K562 (cell line): ENCODE measurements at regions not wholly inside any gene's neighbourhood (a gene's known extent, or its start where the extent isn't known, plus 50 kb on each side); places are given as distances from the start of the nearest gene placed in this dataset.

Experiments used
- ATAC-seq: fragments of 200-7000 bp; cut with Tn5 transposase; 3 replicates; pipeline ENCODE4 v1.9.1; 2020; ENCODE audit warnings: moderate library complexity
- BruUV-seq: library from RNA; stranded (reverse); fragments of 400-500 nt; replicated peaks from 2 replicates; lab custom pipeline; 2021; lab: Mats Ljungman, UMichigan
- CTCF ChIA-PET: fragments of 300-600 bp; formaldehyde crosslinking; extraction: SDS; loops from one replicate; lab custom pipeline; 2021; ENCODE audit warnings: low intra/inter-chr PET ratio; lab: Yijun Ruan, JAX
- POLR2A ChIA-PET: fragments of 300-600, 350-650 bp; sonication (Branson Sonifier 250); formaldehyde crosslinking; extraction: SDS; loops from one replicate; lab custom pipeline; 2021; ENCODE audit warnings: antibody characterized with exemption, inconsistent platforms; lab: Yijun Ruan, JAX
- DNase-seq, 4 experiments: peaks; one replicate each; pipeline versions ENCODE4 v3.0.0 to v3.0.0-alpha.2; 2011 to 2018; ENCODE audit warnings: low spot score in 3 of 4, mixed read lengths in 3 of 4; ENCODE audit errors: extremely low read depth in 1 of 4
- FAIRE-seq: peaks from 2 replicates; lab custom pipeline; 2011; peaks lifted over from hg19 to GRCh38; lab: Jason Lieb, UNC
- H2AFZ ChIP-seq: 2 replicates; pipeline ENCODE4 v1.6.0; 2011; ENCODE audit warnings: low read depth, low read length, control low read depth, inconsistent platforms
- H3K27ac ChIP-seq: fragments of 200-600 bp; 3 replicates; pipeline ENCODE4 v1.8.0; 2011; ENCODE audit warnings: low read depth, mild to moderate bottlenecking, control low read depth, inconsistent platforms, low read length, moderate library complexity, mixed read lengths; ENCODE audit errors: extremely low read depth
- H3K27me3 ChIP-seq, 2 experiments: fragments of 300-600 bp in 1 of 2; 2 replicates in 1 of 2; 3 replicates in 1 of 2; pipeline versions ENCODE4 v1.6.0 to v1.8.0; 2011; ENCODE audit warnings: inconsistent platforms in 2 of 2, low read length in 2 of 2, mild to moderate bottlenecking in 1 of 2, mixed read lengths in 1 of 2, moderate library complexity in 1 of 2; ENCODE audit not compliant: control insufficient read depth in 2 of 2, insufficient read depth in 2 of 2
- H3K36me3 ChIP-seq: fragments of 300-600 bp; 3 replicates; pipeline ENCODE4 v1.8.0; 2011; ENCODE audit warnings: mild to moderate bottlenecking, low read length, inconsistent platforms; ENCODE audit not compliant: control insufficient read depth, insufficient read depth
- H3K4me1 ChIP-seq, 2 experiments: fragments of 200-600 bp in 1 of 2; replicated peaks in 1 of 2; 2 replicates in 1 of 2; 3 replicates in 1 of 2; pipeline versions ENCODE4 v1.5.1 to v1.8.0; 2011; ENCODE audit warnings: inconsistent platforms in 2 of 2, low read length in 2 of 2, mild to moderate bottlenecking in 1 of 2, mixed read lengths in 1 of 2, moderate library complexity in 1 of 2; ENCODE audit not compliant: control insufficient read depth in 2 of 2, insufficient read depth in 2 of 2
- H3K4me2 ChIP-seq: 2 replicates; pipeline ENCODE4 v1.6.1; 2011; ENCODE audit warnings: low read length, control low read depth, inconsistent platforms, mixed read lengths; ENCODE audit not compliant: insufficient read depth
- H3K4me3 ChIP-seq: fragments of 200-600 bp; sonication (generic), shearing (Covaris generic); 2 replicates; pipeline ENCODE4 v1.5.1; 2016; ENCODE audit warnings: control low read depth, inconsistent platforms
- H3K79me2 ChIP-seq: fragments of 200-600 bp; 3 replicates; pipeline ENCODE4 v1.8.0; 2011; ENCODE audit warnings: low read length, inconsistent platforms; ENCODE audit not compliant: control insufficient read depth, insufficient read depth
- H3K9ac ChIP-seq, 2 experiments: 2 replicates each; pipeline versions ENCODE4 v1.6.0 to v1.6.1; 2011; ENCODE audit warnings: low read depth in 2 of 2, low read length in 2 of 2, control low read depth in 1 of 2, inconsistent platforms in 1 of 2, mild to moderate bottlenecking in 1 of 2, mixed read lengths in 1 of 2; ENCODE audit not compliant: insufficient read depth in 1 of 2
- H3K9me1 ChIP-seq: one replicate; pipeline ENCODE4 v1.6.0; 2011; ENCODE audit warnings: inconsistent platforms, mild to moderate bottlenecking, low read length, moderate library complexity; ENCODE audit not compliant: control insufficient read depth, insufficient read depth
- H3K9me3 ChIP-seq: replicated peaks from 2 replicates; pipeline ENCODE4 v1.5.1; 2011; ENCODE audit warnings: low read depth, low read length, inconsistent platforms; ENCODE audit not compliant: control insufficient read depth, insufficient read depth
- H4K20me1 ChIP-seq: replicated peaks from 2 replicates; pipeline ENCODE4 v1.6.1; 2011; ENCODE audit warnings: low read length, inconsistent platforms, mixed read lengths; ENCODE audit not compliant: control insufficient read depth, insufficient read depth
- ARHGAP35 ChIP-seq: fragments of 450-650 bp; IDR thresholded peaks from 2 replicates; pipeline ENCODE4 v1.6.1; 2018; ENCODE audit not compliant: partially characterized antibody
- CBFA2T3 ChIP-seq: fragments of 450-650 bp; IDR thresholded peaks from 2 replicates; pipeline ENCODE4 v1.6.1; 2017
- CEBPG ChIP-seq, 3 experiments: fragments of 200-800 bp in 1 of 3; sonication (Bioruptor generic) in 1 of 3; sonication (generic) in 1 of 3; formaldehyde crosslinking in 1 of 3; IDR thresholded peaks in 2 of 3; conservative IDR thresholded peaks in 1 of 3; 2 replicates each; pipeline versions ENCODE4 v1.6.1 to v1.8.0; 2016 to 2022; ENCODE audit warnings: missing compliant biosample characterization in 2 of 3, missing genetic modification characterization in 2 of 3, mild to moderate bottlenecking in 1 of 3, missing genetic modification reagents in 1 of 3
- HBP1 ChIP-seq: fragments of 450-650 bp; formaldehyde crosslinking; IDR thresholded peaks from 2 replicates; pipeline ENCODE4 v1.4.0; 2022; ENCODE audit warnings: missing genetic modification characterization
- HDAC1 ChIP-seq, 2 experiments: fragments of 450-650 bp; IDR thresholded peaks; 2 replicates each; pipeline ENCODE4 v1.6.1; 2016 to 2017; ENCODE audit warnings: inconsistent platforms in 1 of 2, mild to moderate bottlenecking in 1 of 2, moderate library complexity in 1 of 2
- NFYB ChIP-seq: IDR thresholded peaks from 2 replicates; pipeline ENCODE4 v1.6.1; 2011; ENCODE audit warnings: mild to moderate bottlenecking, moderate library complexity; ENCODE audit not compliant: insufficient read length; ENCODE audit errors: extremely low read depth
- RB1 ChIP-seq: fragments of 450-650 bp; IDR thresholded peaks from 2 replicates; pipeline ENCODE4 v1.6.1; 2017; ENCODE audit warnings: low read depth, mild to moderate bottlenecking
- ZNF232 ChIP-seq: sonication (generic); formaldehyde crosslinking; IDR thresholded peaks from 2 replicates; pipeline ENCODE4 v1.8.0; 2022; ENCODE audit warnings: mild to moderate bottlenecking, missing genetic modification reagents
- ZNF75A ChIP-seq: fragments of 450-650 bp; formaldehyde crosslinking; IDR thresholded peaks from 2 replicates; pipeline ENCODE4 v1.4.0; 2020; ENCODE audit warnings: mild to moderate bottlenecking
- in situ Hi-C: fragments of 300-500 bp; cut with MboI; formaldehyde crosslinking; loops from 4 replicates; pipeline ENCODE4 v1.15.0; 2018; ENCODE audit warnings: inconsistent platforms, mixed read lengths
- intact Hi-C: fragments of 100-400 bp; cut with micrococcal nuclease; formaldehyde crosslinking; loops from 2 replicates; pipeline ENCODE4 v1.14.2; 2022
- TF ChIP-seq, protein P1 (sequence below): IDR thresholded peaks from 2 replicates; pipeline ENCODE4 v1.6.1; 2016; ENCODE audit warnings: missing genetic modification characterization, missing compliant biosample characterization
- TF ChIP-seq, protein P2 (sequence below), 2 experiments: fragments of 450-650 bp; IDR thresholded peaks; 2 replicates each; pipeline ENCODE4 v1.6.1; 2018; ENCODE audit warnings: mild to moderate bottlenecking in 2 of 2, low read depth in 1 of 2; ENCODE audit not compliant: partially characterized antibody in 2 of 2
- TF ChIP-seq, protein P3 (sequence below), 2 experiments: fragments of 450-650 bp in 1 of 2; sonication (generic) in 1 of 2; formaldehyde crosslinking; conservative IDR thresholded peaks; 2 replicates each; pipeline versions ENCODE4 v1.4.0 to v1.8.1; 2020 to 2022; ENCODE audit warnings: mild to moderate bottlenecking in 1 of 2, missing genetic modification reagents in 1 of 2

GRCh38 chr5:93058309-93058708 lies 522.7 kb downstream of the NR2F1-AS1 start:
- ChIA-PET CTCF (no interaction called here), POLR2A (no interaction called here)
- ATAC-seq = no peak
- FAIRE-seq = no peak
- in situ Hi-C loops (no loop called here), intact Hi-C loops (no loop called here)
- Histone ChIP-seq H3K36me3 (no peaks in the 10 kb centered on the region), H3K27me3 (no peaks in the 10 kb centered on the region), H4K20me1 (no peaks in the 10 kb centered on the region), H3K4me2 (no peak overlapping the region), H2AFZ (no peak overlapping the region), H3K4me3 (no peak overlapping the region), H3K9me1 (no peaks in the 10 kb centered on the region), H3K9me3 (no peaks in the 10 kb centered on the region; the same call in 1 of the 2 replicates), H3K79me2 (no peaks in the 10 kb centered on the region), H3K9ac (no peak overlapping the region), H3K27ac (no peak overlapping the region), H3K4me1 (no peaks in the 10 kb centered on the region)
- BruUV-seq = no TSS peak
- no peak for TF ChIP-seq CEBPG (CRISPR knock-in tag; IDR thresholded peaks at IDR 0.05)
- no peak for TF ChIP-seq CEBPG (tag; conservative IDR thresholded peaks at IDR 0.05 in 1 of 2, IDR thresholded peaks at IDR 0.05 in 1 of 2)
- no peak for TF ChIP-seq HBP1 (CRISPR knock-in tag)
- TF ChIP-seq ARHGAP35 = no peak
- no peak for TF ChIP-seq RB1
- TF ChIP-seq, protein P1, sequence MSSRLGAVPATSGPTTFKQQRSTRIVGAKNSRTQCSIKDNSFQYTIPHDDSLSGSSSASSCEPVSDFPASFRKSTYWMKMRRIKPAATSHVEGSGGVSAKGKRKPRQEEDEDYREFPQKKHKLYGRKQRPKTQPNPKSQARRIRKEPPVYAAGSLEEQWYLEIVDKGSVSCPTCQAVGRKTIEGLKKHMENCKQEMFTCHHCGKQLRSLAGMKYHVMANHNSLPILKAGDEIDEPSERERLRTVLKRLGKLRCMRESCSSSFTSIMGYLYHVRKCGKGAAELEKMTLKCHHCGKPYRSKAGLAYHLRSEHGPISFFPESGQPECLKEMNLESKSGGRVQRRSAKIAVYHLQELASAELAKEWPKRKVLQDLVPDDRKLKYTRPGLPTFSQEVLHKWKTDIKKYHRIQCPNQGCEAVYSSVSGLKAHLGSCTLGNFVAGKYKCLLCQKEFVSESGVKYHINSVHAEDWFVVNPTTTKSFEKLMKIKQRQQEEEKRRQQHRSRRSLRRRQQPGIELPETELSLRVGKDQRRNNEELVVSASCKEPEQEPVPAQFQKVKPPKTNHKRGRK (tag) = no peak
- TF ChIP-seq, protein P2, sequence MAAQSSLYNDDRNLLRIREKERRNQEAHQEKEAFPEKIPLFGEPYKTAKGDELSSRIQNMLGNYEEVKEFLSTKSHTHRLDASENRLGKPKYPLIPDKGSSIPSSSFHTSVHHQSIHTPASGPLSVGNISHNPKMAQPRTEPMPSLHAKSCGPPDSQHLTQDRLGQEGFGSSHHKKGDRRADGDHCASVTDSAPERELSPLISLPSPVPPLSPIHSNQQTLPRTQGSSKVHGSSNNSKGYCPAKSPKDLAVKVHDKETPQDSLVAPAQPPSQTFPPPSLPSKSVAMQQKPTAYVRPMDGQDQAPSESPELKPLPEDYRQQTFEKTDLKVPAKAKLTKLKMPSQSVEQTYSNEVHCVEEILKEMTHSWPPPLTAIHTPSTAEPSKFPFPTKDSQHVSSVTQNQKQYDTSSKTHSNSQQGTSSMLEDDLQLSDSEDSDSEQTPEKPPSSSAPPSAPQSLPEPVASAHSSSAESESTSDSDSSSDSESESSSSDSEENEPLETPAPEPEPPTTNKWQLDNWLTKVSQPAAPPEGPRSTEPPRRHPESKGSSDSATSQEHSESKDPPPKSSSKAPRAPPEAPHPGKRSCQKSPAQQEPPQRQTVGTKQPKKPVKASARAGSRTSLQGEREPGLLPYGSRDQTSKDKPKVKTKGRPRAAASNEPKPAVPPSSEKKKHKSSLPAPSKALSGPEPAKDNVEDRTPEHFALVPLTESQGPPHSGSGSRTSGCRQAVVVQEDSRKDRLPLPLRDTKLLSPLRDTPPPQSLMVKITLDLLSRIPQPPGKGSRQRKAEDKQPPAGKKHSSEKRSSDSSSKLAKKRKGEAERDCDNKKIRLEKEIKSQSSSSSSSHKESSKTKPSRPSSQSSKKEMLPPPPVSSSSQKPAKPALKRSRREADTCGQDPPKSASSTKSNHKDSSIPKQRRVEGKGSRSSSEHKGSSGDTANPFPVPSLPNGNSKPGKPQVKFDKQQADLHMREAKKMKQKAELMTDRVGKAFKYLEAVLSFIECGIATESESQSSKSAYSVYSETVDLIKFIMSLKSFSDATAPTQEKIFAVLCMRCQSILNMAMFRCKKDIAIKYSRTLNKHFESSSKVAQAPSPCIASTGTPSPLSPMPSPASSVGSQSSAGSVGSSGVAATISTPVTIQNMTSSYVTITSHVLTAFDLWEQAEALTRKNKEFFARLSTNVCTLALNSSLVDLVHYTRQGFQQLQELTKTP (IDR thresholded peaks at IDR 0.05; ENCODE audit: low read depth in 1 of 2, partially characterized antibody in 2 of 2) = no peak
- TF ChIP-seq HDAC1 (IDR thresholded peaks at IDR 0.05) = no peak
- no peak for TF ChIP-seq ZNF75A (CRISPR knock-in tag)
- TF ChIP-seq CBFA2T3 = no peak
- TF ChIP-seq, protein P3, sequence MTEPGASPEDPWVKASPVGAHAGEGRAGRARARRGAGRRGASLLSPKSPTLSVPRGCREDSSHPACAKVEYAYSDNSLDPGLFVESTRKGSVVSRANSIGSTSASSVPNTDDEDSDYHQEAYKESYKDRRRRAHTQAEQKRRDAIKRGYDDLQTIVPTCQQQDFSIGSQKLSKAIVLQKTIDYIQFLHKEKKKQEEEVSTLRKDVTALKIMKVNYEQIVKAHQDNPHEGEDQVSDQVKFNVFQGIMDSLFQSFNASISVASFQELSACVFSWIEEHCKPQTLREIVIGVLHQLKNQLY (CRISPR knock-in tag; conservative IDR thresholded peaks at IDR 0.05) = no peak
- no peak for TF ChIP-seq ZNF232
- no peak for TF ChIP-seq NFYB
- no peak for DNase-seq
